ENCODE measurements at regions not wholly inside any gene's neighbourhood (a gene's known extent, or its start where the extent isn't known, plus 50 kb on each side); places are given as distances from the start of the nearest gene placed in this dataset.

- ChIA-PET CTCF (no interaction called here), POLR2A (no interaction called here)
- Histone ChIP-seq H3K9me3 (ENCODE audit: control extremely low read depth in 1 of 3, control insufficient read depth in 2 of 3, insufficient read depth in 1 of 3, low read length in 2 of 3) (peaks cover 0 to 4% (median 3%) of the 10 kb centered on the region in 3 donors), H3K4me2 (replicated peaks; ENCODE audit: low read depth, low read length, poor library complexity, severe bottlenecking) (no peak overlapping the region), H3K27ac (ENCODE audit: low read length in 2 of 2) (no peak overlapping the region), H3K79me2 (ENCODE audit: control insufficient read depth, insufficient read depth, low read length) (no peaks in the 10 kb centered on the region), H3K9ac (ENCODE audit: low read length) (no peak overlapping the region), H4K20me1 (ENCODE audit: control insufficient read depth, insufficient read depth, low read length, poor library complexity, severe bottlenecking) (no peaks in the 10 kb centered on the region), H3K36me3 (replicated peaks in 1 of 2; ENCODE audit: control extremely low read depth in 1 of 2, control insufficient read depth in 1 of 2, extremely low read depth in 1 of 2, insufficient read depth in 2 of 2, low read length in 1 of 2) (no peaks in the 10 kb centered on the region), H3K27me3 (replicated peaks in 1 of 4; ENCODE audit: control extremely low read depth in 1 of 4, control insufficient read depth in 3 of 4, insufficient read depth in 4 of 4, low read length in 3 of 4) (peaks cover 0 to 4% (median 0%) of the 10 kb centered on the region in 4 experiments), H3K4me3 (ENCODE audit: control extremely low read depth in 1 of 5, extremely low read depth in 1 of 5, insufficient read depth in 1 of 5, low read depth in 2 of 5, low read length in 4 of 5) (no peak overlapping the region), H3K4me1 (ENCODE audit: control insufficient read depth in 2 of 2, insufficient read depth in 2 of 2, low read length in 2 of 2) (no peaks in the 10 kb centered on the region), H2AFZ (ENCODE audit: insufficient read depth, low read depth, low read length, poor library complexity, severe bottlenecking) (no peak overlapping the region)
- Mint-ChIP-seq H3K4me3 (no peak overlapping the region), H3K27ac (no peak overlapping the region), H3K9me3 (ENCODE audit: insufficient read depth) (no peaks in the 10 kb centered on the region), H3K27me3 (peaks cover 8% of the 10 kb centered on the region), H3K4me1 (no peaks in the 10 kb centered on the region)
- 100% methylated on average over 1 of the region's 1 CpG for WGBS (ENCODE audit: insufficient coverage)
- no peak for ATAC-seq (ENCODE audit: low read depth)
- intact Hi-C loops (cut with micrococcal nuclease), result no loop called here
- TF ChIP-seq EZH2 (IDR thresholded peaks at IDR 0.05; ENCODE audit: borderline replicate concordance, insufficient read depth, low read depth, low read length, poor library complexity, severe bottlenecking) (no peak), CTCF (IDR thresholded peaks at IDR 0.05) (no peak)
- DNase-seq, result no peak
Measured at GRCh38 chr4:114249561-114249960, 270.1 kb upstream of the ARSJ start.

GRCh38 chr4:114249976-114250375, 270.5 kb upstream of the ARSJ start:
- no peaks in the 10 kb centered on the region for H3K9me3 Mint-ChIP-seq (ENCODE audit: insufficient read depth)
- no peak for TF ChIP-seq EZH2 (IDR thresholded peaks at IDR 0.05; ENCODE audit: borderline replicate concordance, insufficient read depth, low read depth, low read length, poor library complexity, severe bottlenecking)
- no peak for TF ChIP-seq CTCF (IDR thresholded peaks at IDR 0.05)

More at GRCh38 chr4:114249976-114250375, 270.5 kb upstream of the ARSJ start:
- Histone ChIP-seq H2AFZ (ENCODE audit: insufficient read depth, low read depth, low read length, poor library complexity, severe bottlenecking) (no peak overlapping the region), H3K36me3 (replicated peaks in 1 of 2; ENCODE audit: control extremely low read depth in 1 of 2, control insufficient read depth in 1 of 2, extremely low read depth in 1 of 2, insufficient read depth in 2 of 2, low read length in 1 of 2) (no peaks in the 10 kb centered on the region), H3K9ac (ENCODE audit: low read length) (no peak overlapping the region), H4K20me1 (ENCODE audit: control insufficient read depth, insufficient read depth, low read length, poor library complexity, severe bottlenecking) (no peaks in the 10 kb centered on the region), H3K4me2 (replicated peaks; ENCODE audit: low read depth, low read length, poor library complexity, severe bottlenecking) (no peak overlapping the region), H3K4me3 (ENCODE audit: control extremely low read depth in 1 of 5, extremely low read depth in 1 of 5, insufficient read depth in 1 of 5, low read depth in 2 of 5, low read length in 4 of 5) (no peak overlapping the region), H3K79me2 (ENCODE audit: control insufficient read depth, insufficient read depth, low read length) (no peaks in the 10 kb centered on the region), H3K4me1 (ENCODE audit: control insufficient read depth in 2 of 2, insufficient read depth in 2 of 2, low read length in 2 of 2) (no peaks in the 10 kb centered on the region), H3K9me3 (ENCODE audit: control extremely low read depth in 1 of 3, control insufficient read depth in 2 of 3, insufficient read depth in 1 of 3, low read length in 2 of 3) (peaks cover 0 to 4% (median 3%) of the 10 kb centered on the region in 3 donors), H3K27me3 (replicated peaks in 1 of 4; ENCODE audit: control extremely low read depth in 1 of 4, control insufficient read depth in 3 of 4, insufficient read depth in 4 of 4, low read length in 3 of 4) (peaks cover 0 to 4% (median 0%) of the 10 kb centered on the region in 4 experiments), H3K27ac (ENCODE audit: low read length in 2 of 2) (no peak overlapping the region)
- CTCF ChIA-PET, result no interaction called here
- intact Hi-C loops (cut with micrococcal nuclease), result no loop called here
- ATAC-seq (ENCODE audit: low read depth), result no peak
- Mint-ChIP-seq H3K27ac (no peak overlapping the region), H3K27me3 (peaks cover 8% of the 10 kb centered on the region), H3K4me3 (no peak overlapping the region), H3K4me1 (no peaks in the 10 kb centered on the region)
- no peak for DNase-seq
- POLR2A ChIA-PET, result no interaction called here
